ENCODE measurements at regions not wholly inside any gene's neighbourhood (a gene's known extent, or its start where the extent isn't known, plus 50 kb on each side); places are given as distances from the start of the nearest gene placed in this dataset.

- TF ChIP-seq ESRRG (CRISPR knock-in tag; IDR thresholded peaks at IDR 0.05) (no peak), POU6F1 (CRISPR knock-in tag; IDR thresholded peaks at IDR 0.05; ENCODE audit: borderline replicate concordance, low read depth) (no peak), SNAI2 (CRISPR knock-in tag; IDR thresholded peaks at IDR 0.05) (no peak), ZC3H10 (CRISPR knock-in tag; IDR thresholded peaks at IDR 0.05) (no peak), PATZ1 (CRISPR knock-in tag; IDR thresholded peaks at IDR 0.05; ENCODE audit: borderline replicate concordance) (no peak), TOX (CRISPR knock-in tag; IDR thresholded peaks at IDR 0.05; ENCODE audit: borderline replicate concordance) (no peak), ZNF565 (CRISPR knock-in tag; conservative IDR thresholded peaks at IDR 0.05; ENCODE audit: low read depth) (no peak), ZFP3 (CRISPR knock-in tag; IDR thresholded peaks at IDR 0.05) (no peak), ZNF70 (CRISPR knock-in tag; IDR thresholded peaks at IDR 0.05) (no peak), ISL1 (CRISPR knock-in tag; IDR thresholded peaks at IDR 0.05) (no peak), ZNF8 (CRISPR knock-in tag; IDR thresholded peaks at IDR 0.05) (no peak), CSDC2 (CRISPR knock-in tag; IDR thresholded peaks at IDR 0.05) (no peak), ZFP30 (CRISPR knock-in tag; IDR thresholded peaks at IDR 0.05) (no peak), ARNTL (CRISPR knock-in tag; IDR thresholded peaks at IDR 0.05; ENCODE audit: borderline replicate concordance, low read depth) (no peak), TCF4 (CRISPR knock-in tag; IDR thresholded peaks at IDR 0.05; ENCODE audit: borderline replicate concordance) (no peak)
- TF ChIP-seq, protein P1, sequence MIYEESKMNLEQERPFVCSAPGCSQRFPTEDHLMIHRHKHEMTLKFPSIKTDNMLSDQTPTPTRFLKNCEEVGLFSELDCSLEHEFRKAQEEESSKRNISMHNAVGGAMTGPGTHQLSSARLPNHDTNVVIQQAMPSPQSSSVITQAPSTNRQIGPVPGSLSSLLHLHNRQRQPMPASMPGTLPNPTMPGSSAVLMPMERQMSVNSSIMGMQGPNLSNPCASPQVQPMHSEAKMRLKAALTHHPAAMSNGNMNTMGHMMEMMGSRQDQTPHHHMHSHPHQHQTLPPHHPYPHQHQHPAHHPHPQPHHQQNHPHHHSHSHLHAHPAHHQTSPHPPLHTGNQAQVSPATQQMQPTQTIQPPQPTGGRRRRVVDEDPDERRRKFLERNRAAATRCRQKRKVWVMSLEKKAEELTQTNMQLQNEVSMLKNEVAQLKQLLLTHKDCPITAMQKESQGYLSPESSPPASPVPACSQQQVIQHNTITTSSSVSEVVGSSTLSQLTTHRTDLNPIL (CRISPR knock-in tag; IDR thresholded peaks at IDR 0.05; ENCODE audit: low read depth): no peak
- TF ChIP-seq, protein P2, sequence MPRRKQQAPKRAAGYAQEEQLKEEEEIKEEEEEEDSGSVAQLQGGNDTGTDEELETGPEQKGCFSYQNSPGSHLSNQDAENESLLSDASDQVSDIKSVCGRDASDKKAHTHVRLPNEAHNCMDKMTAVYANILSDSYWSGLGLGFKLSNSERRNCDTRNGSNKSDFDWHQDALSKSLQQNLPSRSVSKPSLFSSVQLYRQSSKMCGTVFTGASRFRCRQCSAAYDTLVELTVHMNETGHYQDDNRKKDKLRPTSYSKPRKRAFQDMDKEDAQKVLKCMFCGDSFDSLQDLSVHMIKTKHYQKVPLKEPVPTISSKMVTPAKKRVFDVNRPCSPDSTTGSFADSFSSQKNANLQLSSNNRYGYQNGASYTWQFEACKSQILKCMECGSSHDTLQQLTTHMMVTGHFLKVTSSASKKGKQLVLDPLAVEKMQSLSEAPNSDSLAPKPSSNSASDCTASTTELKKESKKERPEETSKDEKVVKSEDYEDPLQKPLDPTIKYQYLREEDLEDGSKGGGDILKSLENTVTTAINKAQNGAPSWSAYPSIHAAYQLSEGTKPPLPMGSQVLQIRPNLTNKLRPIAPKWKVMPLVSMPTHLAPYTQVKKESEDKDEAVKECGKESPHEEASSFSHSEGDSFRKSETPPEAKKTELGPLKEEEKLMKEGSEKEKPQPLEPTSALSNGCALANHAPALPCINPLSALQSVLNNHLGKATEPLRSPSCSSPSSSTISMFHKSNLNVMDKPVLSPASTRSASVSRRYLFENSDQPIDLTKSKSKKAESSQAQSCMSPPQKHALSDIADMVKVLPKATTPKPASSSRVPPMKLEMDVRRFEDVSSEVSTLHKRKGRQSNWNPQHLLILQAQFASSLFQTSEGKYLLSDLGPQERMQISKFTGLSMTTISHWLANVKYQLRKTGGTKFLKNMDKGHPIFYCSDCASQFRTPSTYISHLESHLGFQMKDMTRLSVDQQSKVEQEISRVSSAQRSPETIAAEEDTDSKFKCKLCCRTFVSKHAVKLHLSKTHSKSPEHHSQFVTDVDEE (CRISPR knock-in tag; IDR thresholded peaks at IDR 0.05): no peak
- no peak for ATAC-seq
Observed at GRCh38 chr4:151833174-151833573, 72.4 kb upstream of the GATB start.

DNA sequence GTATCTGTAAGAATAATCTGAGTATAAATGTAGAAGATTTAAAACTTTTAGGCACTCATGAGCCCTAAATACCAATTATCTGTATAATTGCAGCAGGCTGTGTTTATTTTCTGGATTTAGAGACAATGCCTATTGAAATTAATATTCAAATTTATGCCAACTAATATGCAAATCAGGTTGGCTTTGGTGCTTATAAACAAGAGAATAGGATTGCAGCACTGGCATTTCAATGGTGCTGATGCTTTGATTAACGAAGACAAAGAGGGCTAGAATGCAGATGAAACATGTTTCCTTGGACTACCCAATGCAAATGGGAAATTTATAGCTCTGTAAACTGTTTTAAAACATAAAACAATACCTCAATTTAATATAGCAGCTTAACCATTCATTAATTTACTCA is 70.7 kb upstream of the GATB start:
- ATAC-seq: no peak
- no peak for TF ChIP-seq TOX (CRISPR knock-in tag; IDR thresholded peaks at IDR 0.05; ENCODE audit: borderline replicate concordance)
- TF ChIP-seq TCF4 (CRISPR knock-in tag; IDR thresholded peaks at IDR 0.05; ENCODE audit: borderline replicate concordance): no peak

- ATAC-seq: no peak
- TF ChIP-seq TOX (CRISPR knock-in tag; IDR thresholded peaks at IDR 0.05; ENCODE audit: borderline replicate concordance) (no peak), ESRRG (CRISPR knock-in tag; IDR thresholded peaks at IDR 0.05) (no peak)
- TF ChIP-seq, protein P1 (CRISPR knock-in tag; IDR thresholded peaks at IDR 0.05; ENCODE audit: low read depth): no peak
Observed at GRCh38 chr4:151830168-151830567, 69.4 kb upstream of the GATB start.

- ATAC-seq: no peak
- TF ChIP-seq RARB (CRISPR knock-in tag; IDR thresholded peaks at IDR 0.05) (no peak), ESRRG (CRISPR knock-in tag; IDR thresholded peaks at IDR 0.05) (no peak), PPARA (CRISPR knock-in tag; IDR thresholded peaks at IDR 0.05; ENCODE audit: borderline replicate concordance) (no peak), ISL1 (CRISPR knock-in tag; IDR thresholded peaks at IDR 0.05) (no peak), GLIS3 (CRISPR knock-in tag; IDR thresholded peaks at IDR 0.05) (no peak), ZFP30 (CRISPR knock-in tag; IDR thresholded peaks at IDR 0.05) (no peak), ZC3H10 (CRISPR knock-in tag; IDR thresholded peaks at IDR 0.05) (no peak), CSDC2 (CRISPR knock-in tag; IDR thresholded peaks at IDR 0.05) (no peak), ZFP3 (CRISPR knock-in tag; IDR thresholded peaks at IDR 0.05) (no peak), TCF4 (CRISPR knock-in tag; IDR thresholded peaks at IDR 0.05; ENCODE audit: borderline replicate concordance) (no peak)
- TF ChIP-seq, protein P1 (CRISPR knock-in tag; IDR thresholded peaks at IDR 0.05; ENCODE audit: low read depth): no peak
- TF ChIP-seq, protein P2 (CRISPR knock-in tag; IDR thresholded peaks at IDR 0.05): no peak
Observed at GRCh38 chr4:151829309-151829708, 68.5 kb upstream of the GATB start.
